Inflammatory macrophage treated with lipopolysaccharide for 1 hour (primary cell): ENCODE measurements at regions not wholly inside any gene's neighbourhood (a gene's known extent, or its start where the extent isn't known, plus 50 kb on each side); places are given as distances from the start of the nearest gene placed in this dataset.
"Not testable (repeated sequence)": the region's sequence is repeated elsewhere in the genome, so short reads cannot be mapped to it uniquely, and the experiment has no call there.

Source experiments
- DNase-seq, 2 donors: peaks; one replicate each; pipeline ENCODE4 v3.0.0-alpha.2; 2020 to 2022

DNA sequence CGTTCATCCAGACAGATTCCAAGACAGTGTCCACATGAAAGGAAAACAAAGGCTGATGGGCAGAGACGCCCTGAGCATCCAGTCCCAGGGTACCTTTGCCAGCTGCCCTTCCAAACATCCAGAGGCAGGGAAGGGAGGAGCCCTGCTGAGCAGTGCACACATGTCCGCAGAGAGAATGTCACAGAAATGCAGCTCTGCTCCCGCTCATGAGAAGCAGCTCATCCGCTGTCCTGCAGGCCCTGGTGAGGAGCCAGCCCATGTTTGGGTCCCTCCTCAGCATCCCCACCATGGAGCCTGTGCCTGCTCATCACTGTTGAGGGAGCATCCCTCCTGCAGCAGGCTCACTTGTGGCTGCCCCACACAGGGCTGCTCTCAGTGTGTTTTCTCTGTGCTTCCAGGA lies 484.7 kb downstream of the GOLGA6L6 start:
- not testable (repeated sequence) for DNase-seq

DNA sequence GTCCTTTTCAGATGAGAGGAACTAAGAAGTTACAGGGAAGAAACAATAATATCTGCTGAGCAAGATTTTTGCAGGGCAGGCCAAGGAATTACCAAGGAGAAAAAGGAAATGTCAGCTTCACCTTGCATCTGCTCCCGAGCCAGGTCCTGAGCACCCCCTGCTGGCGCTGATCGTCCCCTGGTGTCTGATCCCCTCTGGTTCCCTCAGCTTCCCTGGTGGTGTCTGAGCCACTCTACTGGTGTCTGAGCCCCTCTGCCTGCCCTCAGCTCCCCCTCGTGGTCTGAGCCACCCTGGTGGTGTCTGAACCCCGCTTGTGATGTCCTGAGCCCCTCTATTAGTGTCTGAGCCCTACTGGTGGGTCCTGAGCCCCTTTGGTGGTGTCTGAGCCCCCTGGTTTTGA lies 485.7 kb downstream of the GOLGA6L6 start:
- not testable (repeated sequence) for DNase-seq

DNA sequence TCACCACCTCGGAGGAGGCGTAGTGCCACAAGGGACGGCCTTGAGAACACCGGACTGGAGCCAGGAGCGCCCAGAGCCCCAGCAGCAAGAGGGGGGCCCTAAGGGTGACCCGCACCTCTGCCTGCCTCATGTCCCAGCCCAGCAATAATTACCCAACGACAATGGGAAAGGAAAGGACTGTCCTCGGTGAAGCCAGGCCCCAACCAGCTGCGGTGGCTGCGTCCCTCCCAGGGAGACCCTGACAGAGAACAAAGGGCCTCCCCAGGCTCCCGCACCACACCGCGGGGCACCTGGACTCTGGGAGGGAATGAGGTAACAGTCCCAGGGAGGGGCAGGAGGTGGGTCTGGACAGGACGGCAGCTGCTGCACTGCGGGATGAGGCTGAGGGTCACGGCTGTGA lies 493.4 kb downstream of the GOLGA6L6 start:
- DNase-seq: not testable (repeated sequence)

DNA sequence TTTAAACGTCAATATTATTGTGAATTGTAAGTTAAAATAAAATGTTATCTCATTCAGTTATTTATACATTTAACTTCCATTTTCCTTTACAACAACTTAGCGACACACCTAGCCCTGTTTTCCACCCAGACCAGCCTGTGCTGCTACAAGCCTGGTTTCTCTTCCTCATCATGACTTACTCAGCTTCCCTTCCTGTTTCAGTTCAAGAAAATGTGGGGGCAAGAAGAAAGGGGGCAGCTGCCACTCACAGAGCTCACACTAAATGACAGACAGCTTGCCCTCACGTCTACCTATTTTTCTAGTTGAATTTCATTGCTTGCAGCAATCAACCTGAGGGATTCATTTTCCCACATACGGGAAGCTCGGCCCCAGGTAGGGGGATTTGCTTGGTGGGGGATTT lies 496.4 kb downstream of the GOLGA6L6 start:
- DNase-seq: not testable (repeated sequence)

- not testable (repeated sequence) for DNase-seq
Measured at GRCh38 chr15:20040691-20041090, 500.9 kb downstream of the GOLGA6L6 start.

GRCh38 chr15:20025040-20025439 lies 516.6 kb downstream of the GOLGA6L6 start:
- not testable (repeated sequence) for DNase-seq

GRCh38 chr15:20022349-20022748 lies 519.3 kb downstream of the GOLGA6L6 start:
- DNase-seq: not testable (repeated sequence)

- DNase-seq: not testable (repeated sequence)
Measured at GRCh38 chr15:20021351-20021750, 520.2 kb downstream of the GOLGA6L6 start.

GRCh38 chr15:20020588-20020987 lies 521.0 kb downstream of the GOLGA6L6 start:
- not testable (repeated sequence) for DNase-seq

GRCh38 chr15:20019758-20020157 lies 521.8 kb downstream of the GOLGA6L6 start:
- not testable (repeated sequence) for DNase-seq

GRCh38 chr15:20017581-20017980 lies 524.0 kb downstream of the GOLGA6L6 start:
- DNase-seq: not testable (repeated sequence)

DNA sequence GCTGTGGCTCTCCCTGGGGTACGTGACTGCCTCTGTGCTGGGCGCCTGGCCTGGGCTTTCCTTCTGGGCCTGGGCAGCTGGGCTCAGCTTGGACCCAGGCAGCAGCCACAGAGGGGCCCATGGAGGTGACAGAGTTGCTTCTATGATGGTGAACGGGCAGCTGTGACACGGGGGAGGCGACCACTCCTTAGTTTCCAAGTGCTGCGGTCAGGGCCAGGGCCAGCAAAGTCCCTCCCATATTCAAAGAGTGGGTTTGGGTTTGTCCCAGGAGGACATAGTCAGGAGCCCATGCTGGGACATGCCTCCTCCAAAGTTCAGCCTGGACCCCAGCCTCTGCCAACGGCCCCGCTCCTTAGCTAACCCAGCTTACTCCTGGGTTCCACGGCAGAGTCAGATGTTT lies 524.7 kb downstream of the GOLGA6L6 start:
- not testable (repeated sequence) for DNase-seq

DNA sequence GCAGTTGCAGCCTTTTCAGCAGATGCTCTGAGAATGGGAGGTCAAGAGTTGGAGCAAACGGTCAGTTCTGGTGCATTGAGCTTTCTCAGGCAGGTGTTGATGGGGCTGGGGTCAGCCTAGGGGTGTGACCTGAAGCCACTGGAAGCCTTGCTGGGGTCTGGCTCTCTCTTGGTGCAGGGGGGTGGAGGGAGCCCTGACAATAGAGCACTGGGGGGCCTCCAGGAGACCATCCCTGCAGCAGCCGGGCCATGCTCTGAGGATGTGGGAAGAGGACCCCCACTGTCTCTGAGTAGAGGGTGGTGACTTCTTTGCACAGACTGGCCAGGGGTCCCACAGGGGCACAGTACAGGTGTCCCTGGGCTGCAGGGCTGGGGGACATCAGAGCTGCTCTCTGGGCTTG lies 528.8 kb downstream of the GOLGA6L6 start:
- not testable (repeated sequence) for DNase-seq

GRCh38 chr15:20010759-20011158 lies 530.8 kb downstream of the GOLGA6L6 start:
- not testable (repeated sequence) for DNase-seq

- not testable (repeated sequence) for DNase-seq
Measured at GRCh38 chr15:20009619-20010018, 532.0 kb downstream of the GOLGA6L6 start.

- DNase-seq: not testable (repeated sequence)
Measured at GRCh38 chr15:20007338-20007737, 534.3 kb downstream of the GOLGA6L6 start.

- DNase-seq: not testable (repeated sequence)
Measured at GRCh38 chr15:20003471-20003870, 538.1 kb downstream of the GOLGA6L6 start.

DNA sequence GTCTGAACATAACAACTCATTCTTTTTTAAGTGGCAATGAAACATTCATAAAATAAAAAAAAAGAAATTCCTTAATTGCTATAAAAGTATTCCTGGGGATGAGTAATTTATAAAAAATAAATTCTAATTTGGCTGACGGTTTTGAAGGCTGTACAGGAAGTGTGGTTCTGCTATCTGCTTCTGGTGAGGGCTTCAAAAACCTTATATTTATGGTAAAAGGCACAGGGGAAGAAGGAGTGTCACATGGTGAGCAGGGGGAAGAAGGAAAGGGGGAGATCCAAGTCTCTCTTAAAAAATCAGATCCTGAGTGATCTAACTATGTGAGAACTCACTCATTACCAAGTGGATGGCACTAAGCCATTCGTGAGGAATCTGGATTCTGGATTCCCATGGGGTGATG lies 539.0 kb downstream of the GOLGA6L6 start:
- DNase-seq: not testable (repeated sequence)

DNA sequence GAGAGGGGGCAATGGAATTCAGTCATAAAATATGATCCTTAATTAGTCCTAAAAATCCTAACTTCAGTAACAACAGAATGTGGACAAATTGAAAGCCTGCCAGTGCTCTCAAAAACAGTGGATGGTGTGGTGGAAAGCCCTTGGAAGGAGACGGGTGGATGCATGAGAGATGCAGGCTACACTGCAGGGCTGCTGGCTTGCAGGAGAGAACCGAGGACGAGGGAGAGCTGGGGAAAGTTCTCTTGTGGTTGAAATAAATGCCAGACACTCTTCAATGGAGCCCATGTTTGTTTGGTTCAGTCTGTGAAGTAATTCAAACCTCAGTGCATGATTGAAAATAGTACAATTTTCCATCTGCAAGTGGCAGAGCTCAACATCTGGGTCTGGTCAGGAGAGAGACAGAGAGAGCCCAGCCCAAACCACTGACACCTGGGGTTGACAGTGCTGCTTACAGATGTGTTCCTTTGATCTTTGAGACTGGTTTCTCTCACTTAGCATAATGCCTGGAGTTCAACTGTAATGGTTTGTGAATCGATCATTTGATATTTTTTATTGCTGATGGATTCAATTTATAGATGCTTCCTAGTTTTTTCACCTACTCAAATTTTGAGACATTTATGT lies 544.9 kb downstream of the GOLGA6L6 start:
- not testable (repeated sequence) for DNase-seq

GRCh38 chr15:19995296-19995695 lies 546.3 kb downstream of the GOLGA6L6 start:
- DNase-seq: not testable (repeated sequence)

GRCh38 chr15:19992428-19992827 lies 549.2 kb downstream of the GOLGA6L6 start:
- DNase-seq: no peak

- DNase-seq: no peak
Measured at GRCh38 chr15:19988094-19988660, 553.4 kb downstream of the GOLGA6L6 start.

DNA sequence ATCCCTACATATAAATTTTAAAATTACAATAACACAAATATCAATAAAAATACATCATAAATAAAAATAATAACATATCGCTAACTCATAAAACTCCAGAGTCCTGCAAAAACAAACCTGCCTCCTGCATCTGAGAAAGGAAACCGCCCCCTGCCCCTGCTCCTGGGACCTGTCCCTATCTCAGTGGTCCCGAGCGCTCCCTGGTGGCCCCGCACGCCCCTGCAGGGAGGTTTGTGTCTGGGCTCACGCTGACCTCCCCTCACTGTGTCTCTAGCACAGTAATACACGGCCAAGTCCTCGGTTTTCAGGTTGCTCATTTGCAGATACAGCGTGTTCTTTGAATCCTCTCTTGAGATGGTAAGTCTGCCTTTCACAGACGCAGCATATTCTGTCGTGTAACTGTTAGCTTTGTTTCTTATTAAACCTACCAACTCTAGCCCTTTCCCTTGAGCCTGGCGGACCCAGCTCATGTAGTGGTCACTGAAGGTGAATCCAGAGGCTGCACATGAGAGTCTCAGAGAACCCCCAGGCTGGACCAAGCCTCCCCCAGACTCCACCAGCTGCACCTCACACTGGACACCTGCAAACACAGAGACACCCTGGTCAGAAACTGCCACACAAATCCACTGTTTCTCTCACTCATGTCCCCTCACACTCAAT lies 554.1 kb downstream of the GOLGA6L6 start:
- DNase-seq: no peak

GRCh38 chr15:19984101-19984500 lies 557.5 kb downstream of the GOLGA6L6 start:
- no peak for DNase-seq
